ENCODE measurements at regions not wholly inside any gene's neighbourhood (a gene's known extent, or its start where the extent isn't known, plus 50 kb on each side); places are given as distances from the start of the nearest gene placed in this dataset.
"Not testable (repeated sequence)": the region's sequence is repeated elsewhere in the genome, so short reads cannot be mapped to it uniquely, and the experiment has no call there.

DNA sequence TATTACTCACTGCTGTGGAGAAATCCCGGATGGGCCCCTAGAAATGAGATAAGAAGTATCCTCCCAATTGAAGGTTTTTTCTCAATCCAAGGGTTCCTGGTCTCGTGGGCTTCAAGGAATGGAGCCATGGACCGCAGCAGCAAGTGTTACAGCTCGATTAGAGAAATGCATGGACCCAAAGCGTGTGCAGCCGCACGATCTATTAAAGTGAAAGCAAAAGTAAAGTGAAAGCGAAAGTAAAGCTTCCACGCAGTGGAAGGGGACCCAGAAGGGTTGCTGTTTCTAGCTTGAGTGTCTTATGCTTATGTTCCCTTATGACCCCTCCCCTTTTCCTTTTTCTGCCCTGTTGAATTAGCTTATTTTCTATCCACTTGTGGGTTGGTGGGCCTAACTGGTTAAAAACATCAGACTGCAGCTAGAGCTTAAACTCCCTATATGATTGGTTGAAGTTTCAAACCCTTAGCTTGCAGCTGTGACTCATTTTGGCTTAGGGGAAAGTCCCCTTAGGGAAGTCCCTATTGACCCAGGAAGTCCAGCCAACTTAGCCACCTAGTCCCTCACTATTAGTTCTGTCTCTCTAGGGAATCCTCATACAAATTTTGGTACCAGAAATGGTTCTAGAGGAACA lies 1111.8 kb downstream of the TAF11L14 start:
- peak; percentile 23 for DNase-seq

DNA sequence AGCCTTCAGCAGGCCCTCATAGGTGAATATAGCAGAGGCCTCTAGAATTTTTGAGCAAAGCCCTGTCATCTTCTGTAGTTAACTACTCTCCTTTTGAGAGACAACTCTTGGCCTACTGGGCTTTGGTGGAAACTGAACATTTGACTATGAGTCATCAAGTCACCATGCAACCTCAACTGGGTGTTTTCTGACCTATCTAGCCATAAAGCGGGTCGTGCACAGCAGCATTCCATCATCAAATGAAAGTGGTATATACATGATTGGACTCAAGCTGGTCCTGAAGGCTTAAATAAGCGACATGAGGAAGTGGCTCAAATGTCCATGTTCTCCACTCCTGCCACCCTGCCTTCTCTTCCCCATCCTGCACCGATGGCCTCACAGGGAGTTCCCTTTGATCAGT lies 1115.5 kb downstream of the TAF11L14 start:
- no peak for DNase-seq

DNA sequence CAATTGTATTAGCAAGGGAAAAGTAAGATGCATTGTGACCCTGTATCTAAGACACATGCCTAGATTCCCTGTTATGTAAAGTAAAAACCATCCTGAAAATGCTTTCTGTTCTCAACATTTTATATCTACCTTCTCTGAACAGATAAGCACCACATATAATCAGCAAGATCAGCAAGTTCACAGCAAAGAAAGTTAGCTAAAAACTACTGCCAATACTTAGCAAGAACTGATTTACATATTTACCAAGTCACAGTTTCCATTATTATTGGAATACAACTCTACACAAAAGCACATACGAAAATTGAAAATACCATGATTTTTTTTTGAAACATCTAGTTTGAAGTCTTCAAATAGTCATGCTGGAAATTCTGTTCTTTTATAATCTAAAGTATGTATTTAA lies 1118.1 kb downstream of the TAF11L14 start:
- no peak for DNase-seq

DNA sequence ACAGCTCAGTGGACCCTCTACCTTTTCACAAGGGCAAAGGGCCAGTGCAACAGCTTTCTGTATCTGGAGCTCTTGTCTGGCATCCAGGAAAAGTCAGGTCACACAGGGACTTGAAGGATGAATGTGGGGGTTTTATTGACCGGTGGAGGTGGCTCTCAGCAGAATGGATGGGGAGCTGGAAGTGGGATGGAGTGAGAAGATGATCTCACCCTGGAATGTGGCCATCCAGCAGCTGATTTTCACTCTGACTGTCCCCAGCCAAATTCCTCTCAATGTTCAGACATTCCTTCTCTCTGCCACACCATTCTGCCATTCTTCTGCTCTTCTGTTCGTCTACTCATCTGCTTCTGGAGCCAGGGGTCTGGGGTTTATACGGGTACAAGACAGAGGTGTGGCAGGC lies 1119.9 kb downstream of the TAF11L14 start:
- no peak for DNase-seq

DNA sequence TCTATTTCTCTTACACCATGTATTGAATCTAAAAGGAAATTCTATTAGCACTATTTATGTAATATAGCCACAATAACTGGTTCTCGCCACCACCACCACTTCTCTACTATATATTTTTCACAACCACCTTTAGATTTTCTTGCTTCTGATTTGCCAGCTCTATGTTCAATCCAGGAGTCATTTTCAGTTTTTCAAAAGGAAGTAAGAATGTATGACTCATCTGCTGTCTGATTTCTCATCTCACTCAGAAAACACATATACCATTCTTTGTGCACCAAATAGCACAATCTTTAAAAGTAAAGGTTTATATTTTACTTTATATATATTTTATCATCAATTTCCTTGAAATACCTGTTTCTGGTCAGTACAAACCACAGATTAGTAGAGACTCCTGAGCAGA lies 1127.5 kb downstream of the TAF11L14 start:
- DNase-seq = no peak

DNA sequence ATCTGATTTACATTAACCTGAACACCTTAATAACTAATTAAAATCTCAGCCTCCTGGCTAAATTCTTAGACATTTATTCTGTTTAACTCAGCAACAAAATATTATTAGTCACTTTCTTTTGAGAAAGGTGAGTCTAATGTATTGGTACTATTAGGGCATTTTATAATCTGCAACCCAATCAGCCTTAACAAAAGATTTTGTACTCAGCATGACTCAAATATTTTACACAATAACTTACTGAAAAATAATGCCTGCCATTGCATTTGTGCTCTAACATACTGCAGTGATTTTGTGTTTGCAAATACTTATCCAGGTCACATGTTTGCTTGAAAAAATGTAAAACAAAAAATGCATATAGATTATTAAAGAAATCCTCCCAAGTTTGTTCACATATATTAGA lies 1129.9 kb downstream of the TAF11L14 start:
- no peak for DNase-seq

DNA sequence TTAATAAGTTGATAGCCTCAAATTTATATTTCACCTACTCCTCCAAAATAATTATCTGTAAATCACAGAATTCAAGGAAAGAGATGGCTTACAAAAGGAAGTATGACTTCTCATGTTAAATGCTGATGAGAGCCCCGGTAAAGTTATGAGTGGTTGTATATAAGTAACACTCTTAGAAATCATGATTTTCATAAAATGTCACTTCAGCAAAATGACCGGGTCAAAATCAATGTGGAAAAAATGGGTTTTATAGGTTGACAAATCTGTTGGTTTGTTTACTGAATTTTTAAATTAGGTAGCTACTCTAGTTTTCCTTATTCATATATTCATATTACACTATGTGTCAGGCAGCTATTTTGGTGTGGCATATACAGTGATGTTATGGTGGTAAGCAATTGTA lies 1131.0 kb downstream of the TAF11L14 start:
- DNase-seq = no peak

DNA sequence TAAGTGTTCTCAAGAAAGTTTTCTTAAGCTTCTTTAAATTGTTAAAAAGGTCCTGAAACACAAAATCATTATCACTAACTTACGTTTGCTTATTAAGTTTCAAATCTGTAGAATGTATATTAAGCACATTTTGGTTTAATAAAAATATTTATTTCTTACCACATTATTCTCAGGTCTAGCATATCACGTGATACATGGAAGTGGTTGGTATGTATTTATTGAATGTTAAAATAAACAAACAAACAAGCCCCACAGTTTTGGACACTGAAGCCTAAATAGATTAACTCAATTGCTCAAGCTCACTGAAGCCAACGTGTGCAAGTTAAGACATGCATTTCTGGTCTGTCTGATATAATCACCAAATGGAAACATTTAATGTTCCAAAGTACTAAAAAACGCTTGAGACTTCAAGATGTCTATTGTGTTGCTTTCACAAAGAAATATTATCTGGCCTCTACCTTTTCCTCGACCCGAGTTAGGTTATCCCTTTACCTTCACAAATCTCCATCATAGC lies 1136.9 kb downstream of the TAF11L14 start:
- DNase-seq = no peak

DNA sequence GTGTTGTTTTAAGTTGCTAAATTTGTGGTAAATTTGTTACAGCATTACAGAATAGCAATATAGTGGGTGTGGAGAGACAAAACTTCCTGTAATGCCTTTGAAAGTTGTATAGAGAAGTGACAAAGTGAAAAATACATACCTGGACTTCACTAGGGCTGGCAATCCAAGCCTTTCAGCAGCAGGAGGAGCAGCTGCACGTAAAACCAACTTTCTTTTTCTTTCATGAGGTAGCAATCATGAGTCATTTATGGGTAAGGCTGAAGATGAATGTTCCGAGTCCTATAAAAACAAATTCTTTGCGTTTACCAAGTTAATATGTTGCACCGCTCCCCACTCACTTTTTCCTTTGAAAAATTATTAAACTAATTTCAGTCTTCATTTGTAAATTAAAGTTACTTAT lies 1138.2 kb downstream of the TAF11L14 start:
- no peak for DNase-seq

DNA sequence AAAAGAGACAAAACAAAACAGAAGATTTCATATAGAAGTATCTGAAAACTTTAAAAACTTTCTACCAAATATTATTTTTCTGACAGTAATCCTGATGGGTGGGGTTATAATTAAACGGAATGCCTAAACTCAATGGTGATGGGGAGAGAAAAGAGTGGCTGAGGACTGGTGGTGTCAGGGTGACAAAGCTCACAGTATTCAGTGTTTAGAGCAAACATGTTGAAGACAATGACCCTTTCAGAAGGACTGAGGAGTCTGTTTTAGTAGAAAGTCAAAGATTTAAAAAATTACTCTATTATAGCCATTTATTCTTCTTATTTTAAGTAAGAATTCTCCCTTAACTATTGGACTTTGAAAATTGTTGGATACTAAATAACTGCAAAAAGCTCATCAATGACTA lies 1144.0 kb downstream of the TAF11L14 start:
- DNase-seq = no peak

DNA sequence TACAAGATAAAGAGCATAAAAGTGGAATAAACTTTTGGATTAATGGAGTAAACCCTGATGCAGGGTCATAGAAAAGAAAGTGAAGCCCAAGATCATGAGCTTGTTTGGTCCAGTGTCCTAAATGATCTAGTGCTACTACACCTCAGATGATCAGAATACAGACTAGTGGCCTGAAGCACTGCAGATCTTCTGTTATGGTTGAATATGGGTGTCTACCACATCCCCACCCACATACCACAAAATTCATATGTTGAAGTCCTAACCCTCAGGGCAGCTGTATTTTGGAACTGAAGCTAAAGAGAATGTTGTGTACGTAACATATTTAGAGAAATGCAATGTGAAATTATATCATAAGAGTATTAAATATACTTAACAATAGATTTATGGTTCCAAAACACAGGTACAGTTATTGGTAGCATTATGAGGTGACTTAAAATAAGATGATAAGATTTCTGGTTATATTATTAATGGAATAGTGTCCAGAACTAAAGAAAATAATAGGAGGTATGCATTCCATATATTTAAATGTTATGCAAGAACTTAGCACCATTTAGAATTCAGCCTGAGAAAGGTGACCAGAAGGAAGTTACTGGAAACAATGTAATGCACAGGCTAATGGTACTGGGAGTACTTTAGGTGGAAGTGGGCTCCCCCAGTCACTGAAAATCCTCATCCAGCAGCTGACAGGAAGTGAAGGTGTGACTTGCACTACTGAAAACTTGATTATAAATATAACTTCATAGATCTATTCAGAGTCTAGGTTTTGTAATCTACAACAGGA lies 1155.1 kb downstream of the TAF11L14 start:
- DNase-seq = no peak

DNA sequence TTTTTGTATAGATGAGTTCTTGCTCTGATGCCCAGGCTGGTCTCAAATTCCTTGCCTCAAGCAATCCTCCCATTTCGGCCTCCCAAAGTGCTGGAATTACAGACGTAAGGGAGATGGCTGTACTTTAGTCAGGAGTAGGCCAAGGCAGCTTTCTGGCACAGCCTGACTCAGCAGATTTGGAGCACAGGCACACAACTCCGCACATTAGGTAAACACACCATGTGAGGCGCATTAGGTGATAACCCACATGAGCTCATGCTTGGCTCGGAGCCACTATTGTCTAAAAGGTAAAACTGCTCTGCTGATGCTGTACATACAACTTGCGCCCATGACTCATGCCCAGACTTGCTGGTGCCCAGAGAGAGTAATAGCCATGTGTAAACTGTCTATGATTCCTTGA lies 1157.9 kb downstream of the TAF11L14 start:
- DNase-seq = no peak

DNA sequence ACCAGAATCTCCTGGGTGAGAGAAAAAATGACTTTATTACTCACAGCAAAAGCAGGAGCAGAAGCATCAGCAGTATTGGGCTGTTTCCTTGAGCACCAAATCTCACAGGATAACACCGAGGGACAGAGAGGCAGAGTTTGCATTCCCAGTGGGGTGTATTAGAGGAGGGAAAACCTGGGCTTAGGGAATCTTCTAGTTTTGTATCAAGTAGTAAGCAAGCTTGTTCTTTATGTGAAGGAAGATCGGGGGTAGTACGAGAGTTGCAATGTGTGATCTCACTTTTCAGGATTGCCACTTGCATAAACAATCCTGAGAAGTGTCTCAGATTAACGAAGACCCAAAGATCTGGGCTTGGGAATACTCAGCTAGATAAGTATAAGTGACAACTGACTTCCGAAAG lies 1163.0 kb downstream of the TAF11L14 start:
- no peak for DNase-seq

DNA sequence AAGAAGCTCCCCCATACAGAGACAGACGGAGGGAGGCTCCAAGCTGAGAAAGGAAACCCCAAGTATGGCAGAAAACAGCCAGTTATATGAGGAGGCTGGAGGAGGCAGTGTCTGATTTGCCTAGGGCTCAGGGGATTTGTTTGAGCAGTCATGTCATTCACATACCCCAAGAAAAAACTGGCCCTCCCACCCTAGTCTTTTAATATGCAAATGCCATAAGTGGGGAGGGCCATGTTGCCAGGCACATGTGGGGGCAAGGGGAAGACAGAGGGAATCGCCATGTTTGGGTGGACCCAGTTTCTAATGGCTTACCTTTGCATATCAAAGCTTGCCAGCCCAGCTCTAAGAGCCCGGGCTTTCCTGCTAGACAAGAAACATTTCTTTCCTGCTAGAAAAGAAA lies 1163.8 kb downstream of the TAF11L14 start:
- no peak for DNase-seq

DNA sequence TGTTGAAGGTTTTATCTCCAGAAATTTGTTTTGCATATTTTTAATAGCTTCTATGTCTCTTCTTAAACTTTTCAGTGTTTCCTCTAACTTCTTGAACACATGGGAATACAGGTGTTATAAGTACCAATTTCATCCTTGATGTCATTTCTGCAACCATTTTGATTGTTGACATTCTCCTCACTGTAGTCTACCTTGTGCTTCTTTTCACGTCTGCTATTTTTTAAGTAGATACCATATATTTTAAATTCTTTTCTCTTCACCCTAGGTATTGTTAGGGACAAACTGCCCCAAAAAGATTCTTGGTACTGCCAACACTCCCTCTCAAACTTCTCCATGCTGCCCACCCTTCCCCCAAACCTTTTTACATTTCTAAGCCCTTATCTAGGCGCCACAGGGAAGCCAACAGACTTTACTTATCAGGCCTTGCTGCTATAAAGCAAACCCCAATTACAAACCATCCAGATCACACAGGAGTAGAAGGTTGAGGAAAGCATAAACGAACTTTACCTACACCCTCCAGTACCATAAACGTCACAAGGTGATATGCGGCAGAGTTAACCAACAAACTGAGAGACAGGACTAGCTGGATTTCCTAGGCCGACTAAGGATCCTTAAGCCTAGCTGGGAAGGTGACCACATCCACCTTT lies 1165.3 kb downstream of the TAF11L14 start:
- no peak for DNase-seq

DNA sequence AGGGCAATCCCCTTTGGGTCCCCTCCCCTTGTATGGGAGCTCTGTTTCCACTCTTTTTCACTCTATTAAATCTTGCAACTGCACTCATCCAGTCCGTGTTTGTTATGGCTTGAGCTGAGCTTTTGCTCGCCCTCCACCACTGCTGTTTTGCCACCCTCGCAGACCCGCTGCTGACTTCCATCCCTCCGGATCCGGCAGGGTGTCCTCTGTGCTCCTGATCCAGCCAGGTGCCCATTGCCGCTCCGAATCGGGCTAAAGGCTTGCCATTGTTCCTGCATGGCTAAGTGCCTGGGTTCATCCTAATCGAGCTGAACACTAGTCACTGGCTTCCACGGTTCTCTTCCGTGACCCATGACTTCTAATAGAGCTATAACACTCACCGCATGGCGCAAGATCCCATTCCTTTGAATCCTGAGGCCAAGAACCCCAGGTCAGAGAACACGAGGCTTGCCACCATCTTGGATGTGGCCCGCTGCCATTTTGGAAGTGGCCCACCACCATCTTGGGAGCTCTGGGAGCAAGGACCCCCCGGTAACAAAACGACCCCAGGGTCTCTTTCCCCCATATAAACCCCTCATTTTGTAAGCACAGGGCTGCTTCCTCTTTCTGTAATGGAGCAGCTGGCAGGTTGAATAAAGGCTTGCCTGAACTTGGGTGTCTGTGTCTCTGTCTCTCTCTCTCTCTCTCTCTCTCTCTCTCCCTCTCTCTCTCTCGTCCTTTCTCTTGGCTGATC lies 1166.2 kb downstream of the TAF11L14 start:
- no peak for DNase-seq

DNA sequence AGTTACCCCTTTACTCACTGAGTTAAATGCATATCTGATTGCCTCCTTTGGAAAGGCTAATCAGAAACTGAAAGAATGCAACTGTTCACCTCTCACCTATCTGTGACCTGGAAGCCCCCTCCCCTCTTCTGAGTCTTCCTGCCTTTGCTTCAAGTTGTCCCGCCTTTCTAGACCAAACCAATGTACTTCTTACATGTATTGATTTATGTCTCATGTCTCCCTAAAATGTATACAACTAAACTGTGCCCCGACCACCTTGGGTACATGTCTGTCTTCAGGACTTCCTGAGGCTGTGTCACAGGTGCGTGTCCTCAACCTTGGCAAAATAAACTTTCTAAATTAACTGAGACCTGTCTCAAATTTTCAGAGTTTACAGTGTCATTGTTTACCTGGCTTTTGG lies 1167.2 kb downstream of the TAF11L14 start:
- DNase-seq = not testable (repeated sequence)

DNA sequence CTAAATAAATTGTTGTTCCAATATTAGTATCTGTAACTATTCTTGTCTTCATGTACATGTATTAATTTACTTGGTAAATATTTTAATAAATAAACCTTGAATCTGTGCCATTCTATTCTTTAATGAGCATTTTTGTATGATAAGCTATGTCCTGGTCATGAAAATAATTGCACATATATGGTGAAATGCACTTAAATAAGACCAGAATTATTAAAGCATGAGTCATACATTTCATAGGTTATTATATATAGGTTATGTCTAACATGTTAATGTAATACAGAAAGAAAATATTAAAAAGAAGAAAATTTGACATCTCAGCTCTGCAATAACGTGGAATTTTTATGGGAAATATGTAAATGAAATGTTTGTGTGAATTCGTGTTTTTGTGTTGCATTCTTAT lies 1168.1 kb downstream of the TAF11L14 start:
- DNase-seq = no peak

DNA sequence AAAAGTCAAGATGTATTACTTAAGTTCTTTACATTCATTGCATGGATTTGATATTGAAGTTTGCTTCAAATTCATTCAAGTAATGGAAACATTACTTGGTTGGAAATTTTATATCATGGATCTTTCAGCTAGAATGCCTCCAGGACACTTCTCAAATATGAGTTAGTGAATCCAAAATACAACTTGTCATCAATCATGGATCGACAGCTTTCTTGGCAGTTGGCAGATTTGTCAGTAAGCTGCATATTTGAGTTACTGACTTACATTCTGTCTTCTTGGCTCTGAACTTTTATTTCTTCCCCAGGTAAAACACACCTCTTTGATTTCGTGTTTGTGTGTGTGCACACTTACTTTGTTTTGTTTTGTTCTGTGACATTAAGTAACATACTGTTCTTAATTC lies 1171.1 kb downstream of the TAF11L14 start:
- no peak for DNase-seq

DNA sequence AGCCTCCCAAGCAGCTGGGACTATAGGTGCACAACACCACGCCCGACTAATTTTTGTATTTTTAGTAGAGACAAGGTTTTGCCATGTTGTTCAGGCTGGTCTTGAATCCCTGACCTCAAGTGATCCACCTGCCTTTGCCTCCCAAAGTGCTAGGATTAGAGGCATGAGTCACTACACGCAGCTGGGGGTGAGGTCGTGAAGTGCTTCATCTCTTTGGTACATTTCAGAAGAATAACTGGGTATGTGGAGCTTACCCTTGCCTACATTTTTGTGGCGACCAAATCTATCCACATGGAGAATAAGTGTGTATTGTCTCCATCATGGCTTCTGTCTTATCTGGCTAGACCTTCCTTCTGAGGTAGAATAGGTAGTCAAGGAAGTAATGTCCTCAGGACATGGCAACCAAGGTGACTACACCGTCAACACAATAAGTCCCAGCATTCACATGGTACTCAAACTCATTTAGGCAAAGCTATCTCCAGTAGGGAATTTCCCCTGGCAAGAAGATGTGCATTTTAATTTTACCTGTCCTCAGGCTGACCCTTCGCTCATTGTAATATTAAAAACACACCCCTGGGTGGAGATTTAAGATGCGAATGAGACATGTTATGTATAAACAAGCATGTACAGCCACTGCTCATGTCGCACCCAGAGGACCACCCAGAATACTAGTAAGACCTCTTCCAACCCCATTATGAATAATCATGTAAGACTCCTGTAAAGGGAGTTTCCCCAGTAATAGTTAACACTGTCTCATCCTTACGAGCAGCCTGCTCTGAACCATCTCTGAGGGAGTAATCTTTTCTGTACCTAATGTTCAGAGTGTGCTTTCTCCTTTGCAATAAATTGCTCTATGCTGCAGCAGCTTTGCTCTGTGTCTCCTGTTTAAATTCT lies 1173.2 kb downstream of the TAF11L14 start:
- no peak for DNase-seq

DNA sequence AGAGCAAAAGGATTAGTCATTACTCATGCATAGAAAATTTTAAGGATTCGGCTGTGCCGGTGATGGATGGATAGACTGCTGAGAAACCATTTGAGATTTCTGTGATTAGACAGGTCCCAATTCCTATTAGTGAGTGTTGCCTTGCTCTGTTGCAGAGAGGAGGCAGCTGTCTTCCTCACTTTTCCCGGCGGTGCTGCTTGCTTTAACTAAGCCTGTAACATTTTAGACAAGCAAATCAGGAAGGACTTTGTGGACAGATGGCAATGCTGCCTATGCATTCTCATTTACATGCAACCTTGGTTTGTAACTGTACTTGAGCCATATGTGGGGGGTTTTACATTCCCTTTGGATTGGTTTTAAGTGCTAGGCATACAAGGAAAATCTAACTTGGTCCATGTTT lies 1176.3 kb downstream of the CDH18 start:
- DNase-seq = no peak

DNA sequence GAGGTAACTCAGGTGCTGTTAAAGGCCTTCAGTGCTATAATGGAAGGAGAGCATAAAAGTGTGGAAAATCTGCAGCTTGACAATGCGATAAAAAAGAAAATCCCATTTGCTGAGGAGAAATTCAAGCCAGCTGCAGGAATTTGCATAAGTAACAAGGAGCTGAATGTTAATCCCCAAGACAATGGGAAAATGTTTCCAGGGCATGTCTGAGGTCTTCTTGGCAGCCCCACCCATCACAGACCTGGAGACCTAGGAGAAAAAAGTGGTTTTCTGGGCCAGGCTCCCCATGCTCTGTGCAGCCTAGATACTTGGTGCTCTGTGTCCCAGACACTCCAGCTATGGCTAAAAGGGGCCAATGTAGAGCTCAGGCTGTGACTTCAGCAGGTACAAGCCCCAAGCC lies 1159.6 kb downstream of the CDH18 start:
- no peak for DNase-seq

All from activated gamma-delta T cell treated with Interleukin-2 at 50 U/mL for 16 hours (primary cell).